HEK293 (cell line): ENCODE measurements at regions not wholly inside any gene's neighbourhood (a gene's known extent, or its start where the extent isn't known, plus 50 kb on each side); places are given as distances from the start of the nearest gene placed in this dataset.

Experiments
- CTCF ChIA-PET: fragments of 350-600 bp; formaldehyde crosslinking; extraction: SDS; loops from one replicate; lab custom pipeline; 2021; ENCODE audit warnings: antibody characterized with exemption; lab: Yijun Ruan, JAX
- POLR2A ChIA-PET: fragments of 300-600 bp; formaldehyde crosslinking; extraction: SDS; loops from one replicate; lab custom pipeline; 2020; ENCODE audit warnings: antibody characterized with exemption, inconsistent platforms; lab: Yijun Ruan, JAX
- H3K27ac ChIP-seq: fragments of 200-500 bp; sonication (Bioruptor generic); 2 replicates; pipeline ENCODE4 v1.5.1; 2014; ENCODE audit warnings: low read depth, low read length, control low read depth, inconsistent platforms; ENCODE audit errors: extremely low read depth
- H3K36me3 ChIP-seq, 2 experiments: fragments of 200-500 bp in 1 of 2; sonication (Bioruptor generic) in 1 of 2; 1 replicate in 1 of 2; 2 replicates in 1 of 2; pipeline ENCODE4 v1.5.1; 2014 to 2017; ENCODE audit warnings: inconsistent platforms in 2 of 2, low read length in 2 of 2; ENCODE audit not compliant: control insufficient read depth in 2 of 2, insufficient read depth in 1 of 2
- H3K4me1 ChIP-seq: fragments of 200-500 bp; sonication (Bioruptor generic); 2 replicates; pipeline ENCODE4 v1.5.1; 2014; ENCODE audit warnings: mild to moderate bottlenecking, low read length, inconsistent platforms; ENCODE audit not compliant: control insufficient read depth, insufficient read depth
- H3K4me3 ChIP-seq: 2 replicates; pipeline ENCODE4 v1.5.1; 2011; ENCODE audit warnings: low read depth, mild to moderate bottlenecking, control low read depth, low read length, moderate library complexity
- H3K9me3 ChIP-seq: fragments of 200-500 bp; sonication (Bioruptor generic); 2 replicates; pipeline ENCODE4 v1.5.1; 2014; ENCODE audit warnings: low read depth, low read length, inconsistent platforms; ENCODE audit not compliant: control insufficient read depth, insufficient read depth
- MEIS1 ChIP-seq: sonication (generic); formaldehyde crosslinking; IDR thresholded peaks from 2 replicates; pipeline ENCODE4 v1.8.1; 2022; ENCODE audit warnings: missing genetic modification reagents, mild to moderate bottlenecking, borderline replicate concordance
- OVOL3 ChIP-seq: fragments of 450-650 bp; formaldehyde crosslinking; IDR thresholded peaks from 2 replicates; pipeline ENCODE4 v1.5.1; 2016; ENCODE audit warnings: missing biosample characterization, missing genetic modification characterization
- SP7 ChIP-seq: fragments of 450-650 bp; formaldehyde crosslinking; IDR thresholded peaks from 2 replicates; pipeline ENCODE4 v1.5.1; 2016; ENCODE audit warnings: missing biosample characterization, missing genetic modification characterization
- WT1 ChIP-seq: fragments of 450-650 bp; formaldehyde crosslinking; IDR thresholded peaks from 2 replicates; pipeline ENCODE4 v1.5.1; 2016; ENCODE audit warnings: missing biosample characterization, missing genetic modification characterization
- ZBTB1 ChIP-seq: fragments of 450-650 bp; formaldehyde crosslinking; IDR thresholded peaks from 2 replicates; pipeline ENCODE4 v1.5.1; 2016; ENCODE audit warnings: missing biosample characterization, missing genetic modification characterization
- ZBTB49 ChIP-seq: fragments of 450-650 bp; formaldehyde crosslinking; IDR thresholded peaks from 2 replicates; pipeline ENCODE4 v1.5.1; 2016; ENCODE audit warnings: missing biosample characterization, missing genetic modification characterization, low read depth
- ZBTB7A ChIP-seq: fragments of 450-650 bp; formaldehyde crosslinking; IDR thresholded peaks from 2 replicates; pipeline ENCODE4 v1.5.1; 2016; ENCODE audit warnings: low read depth, missing biosample characterization, missing genetic modification characterization
- ZFP37 ChIP-seq: fragments of 450-650 bp; formaldehyde crosslinking; IDR thresholded peaks from 2 replicates; pipeline ENCODE4 v1.5.1; 2016; ENCODE audit warnings: missing biosample characterization, missing genetic modification characterization
- ZFP69B ChIP-seq: fragments of 450-650 bp; formaldehyde crosslinking; IDR thresholded peaks from 2 replicates; pipeline ENCODE4 v1.5.1; 2016; ENCODE audit warnings: missing biosample characterization, missing genetic modification characterization
- ZNF366 ChIP-seq: fragments of 450-650 bp; formaldehyde crosslinking; conservative IDR thresholded peaks from 2 replicates; pipeline ENCODE4 v1.5.1; 2016; ENCODE audit warnings: missing biosample characterization, missing genetic modification characterization
- ZNF416 ChIP-seq: fragments of 450-650 bp; formaldehyde crosslinking; IDR thresholded peaks from 2 replicates; pipeline ENCODE4 v1.5.1; 2016; ENCODE audit warnings: missing biosample characterization, missing genetic modification characterization
- ZNF433 ChIP-seq: fragments of 450-650 bp; formaldehyde crosslinking; IDR thresholded peaks from 2 replicates; pipeline ENCODE4 v1.5.1; 2016; ENCODE audit warnings: missing biosample characterization, missing genetic modification characterization, low read depth
- ZNF501 ChIP-seq: fragments of 450-650 bp; formaldehyde crosslinking; IDR thresholded peaks from 2 replicates; pipeline ENCODE4 v1.5.1; 2016; ENCODE audit warnings: missing biosample characterization, missing genetic modification characterization
- ZNF560 ChIP-seq: fragments of 450-650 bp; formaldehyde crosslinking; IDR thresholded peaks from 2 replicates; pipeline ENCODE4 v1.5.1; 2017; ENCODE audit warnings: missing biosample characterization, missing genetic modification characterization, borderline replicate concordance
- ZNF585B ChIP-seq: fragments of 450-650 bp; formaldehyde crosslinking; IDR thresholded peaks from 2 replicates; pipeline ENCODE4 v1.5.1; 2016; ENCODE audit warnings: missing biosample characterization, missing genetic modification characterization
- ZNF596 ChIP-seq: fragments of 450-650 bp; IDR thresholded peaks from 2 replicates; pipeline ENCODE4 v1.5.0; 2018; ENCODE audit warnings: missing biosample characterization, mild to moderate bottlenecking, missing genetic modification characterization, moderate library complexity
- ZNF610 ChIP-seq: fragments of 450-650 bp; formaldehyde crosslinking; IDR thresholded peaks from 2 replicates; pipeline ENCODE4 v1.5.1; 2016; ENCODE audit warnings: missing biosample characterization, missing genetic modification characterization, borderline replicate concordance
- ZNF621 ChIP-seq: fragments of 450-650 bp; formaldehyde crosslinking; IDR thresholded peaks from 2 replicates; pipeline ENCODE4 v1.5.1; 2017; ENCODE audit warnings: missing biosample characterization, missing genetic modification characterization
- ZNF658 ChIP-seq: fragments of 450-650 bp; formaldehyde crosslinking; IDR thresholded peaks from 2 replicates; pipeline ENCODE4; 2016; ENCODE audit warnings: missing biosample characterization, missing genetic modification characterization
- ZNF660 ChIP-seq: fragments of 450-650 bp; IDR thresholded peaks from 2 replicates; pipeline ENCODE4 v1.5.1; 2018; ENCODE audit warnings: missing biosample characterization, mild to moderate bottlenecking, missing genetic modification characterization
- ZNF670 ChIP-seq: fragments of 450-650 bp; formaldehyde crosslinking; IDR thresholded peaks from 2 replicates; pipeline ENCODE4 v1.5.1; 2016; ENCODE audit warnings: missing biosample characterization, missing genetic modification characterization, low read depth
- ZNF677 ChIP-seq: fragments of 450-650 bp; IDR thresholded peaks from 2 replicates; pipeline ENCODE4 v1.5.0; 2018; ENCODE audit warnings: missing biosample characterization, mild to moderate bottlenecking, missing genetic modification characterization, moderate library complexity
- ZNF707 ChIP-seq: fragments of 450-650 bp; formaldehyde crosslinking; IDR thresholded peaks from 2 replicates; pipeline ENCODE4 v1.5.1; 2016; ENCODE audit warnings: missing biosample characterization, missing genetic modification characterization
- ZNF777 ChIP-seq: fragments of 450-650 bp; formaldehyde crosslinking; IDR thresholded peaks from 2 replicates; pipeline ENCODE4 v1.5.1; 2017; ENCODE audit warnings: missing biosample characterization, missing genetic modification characterization, borderline replicate concordance
- ZNF785 ChIP-seq: fragments of 450-650 bp; formaldehyde crosslinking; IDR thresholded peaks from 2 replicates; pipeline ENCODE4 v1.5.1; 2016; ENCODE audit warnings: missing biosample characterization, missing genetic modification characterization
- TF ChIP-seq, protein P1 (sequence below): fragments of 450-650 bp; formaldehyde crosslinking; conservative IDR thresholded peaks from 2 replicates; pipeline ENCODE4 v1.5.1; 2016; ENCODE audit warnings: low read depth, missing biosample characterization, missing genetic modification characterization
- TF ChIP-seq, protein P2 (sequence below): fragments of 450-650 bp; formaldehyde crosslinking; IDR thresholded peaks from 2 replicates; pipeline ENCODE4; 2016; ENCODE audit warnings: missing biosample characterization, missing genetic modification characterization

GRCh38 chr6:103995571-103995970 is 864.1 kb downstream of the HACE1 start:
- no peak for TF ChIP-seq ZNF670 (tag by site-specific recombination)
- TF ChIP-seq WT1 (tag by site-specific recombination), result no peak
- TF ChIP-seq ZFP69B, result no peak
- no peak for TF ChIP-seq MEIS1 (CRISPR knock-in tag)
- TF ChIP-seq, protein P1, sequence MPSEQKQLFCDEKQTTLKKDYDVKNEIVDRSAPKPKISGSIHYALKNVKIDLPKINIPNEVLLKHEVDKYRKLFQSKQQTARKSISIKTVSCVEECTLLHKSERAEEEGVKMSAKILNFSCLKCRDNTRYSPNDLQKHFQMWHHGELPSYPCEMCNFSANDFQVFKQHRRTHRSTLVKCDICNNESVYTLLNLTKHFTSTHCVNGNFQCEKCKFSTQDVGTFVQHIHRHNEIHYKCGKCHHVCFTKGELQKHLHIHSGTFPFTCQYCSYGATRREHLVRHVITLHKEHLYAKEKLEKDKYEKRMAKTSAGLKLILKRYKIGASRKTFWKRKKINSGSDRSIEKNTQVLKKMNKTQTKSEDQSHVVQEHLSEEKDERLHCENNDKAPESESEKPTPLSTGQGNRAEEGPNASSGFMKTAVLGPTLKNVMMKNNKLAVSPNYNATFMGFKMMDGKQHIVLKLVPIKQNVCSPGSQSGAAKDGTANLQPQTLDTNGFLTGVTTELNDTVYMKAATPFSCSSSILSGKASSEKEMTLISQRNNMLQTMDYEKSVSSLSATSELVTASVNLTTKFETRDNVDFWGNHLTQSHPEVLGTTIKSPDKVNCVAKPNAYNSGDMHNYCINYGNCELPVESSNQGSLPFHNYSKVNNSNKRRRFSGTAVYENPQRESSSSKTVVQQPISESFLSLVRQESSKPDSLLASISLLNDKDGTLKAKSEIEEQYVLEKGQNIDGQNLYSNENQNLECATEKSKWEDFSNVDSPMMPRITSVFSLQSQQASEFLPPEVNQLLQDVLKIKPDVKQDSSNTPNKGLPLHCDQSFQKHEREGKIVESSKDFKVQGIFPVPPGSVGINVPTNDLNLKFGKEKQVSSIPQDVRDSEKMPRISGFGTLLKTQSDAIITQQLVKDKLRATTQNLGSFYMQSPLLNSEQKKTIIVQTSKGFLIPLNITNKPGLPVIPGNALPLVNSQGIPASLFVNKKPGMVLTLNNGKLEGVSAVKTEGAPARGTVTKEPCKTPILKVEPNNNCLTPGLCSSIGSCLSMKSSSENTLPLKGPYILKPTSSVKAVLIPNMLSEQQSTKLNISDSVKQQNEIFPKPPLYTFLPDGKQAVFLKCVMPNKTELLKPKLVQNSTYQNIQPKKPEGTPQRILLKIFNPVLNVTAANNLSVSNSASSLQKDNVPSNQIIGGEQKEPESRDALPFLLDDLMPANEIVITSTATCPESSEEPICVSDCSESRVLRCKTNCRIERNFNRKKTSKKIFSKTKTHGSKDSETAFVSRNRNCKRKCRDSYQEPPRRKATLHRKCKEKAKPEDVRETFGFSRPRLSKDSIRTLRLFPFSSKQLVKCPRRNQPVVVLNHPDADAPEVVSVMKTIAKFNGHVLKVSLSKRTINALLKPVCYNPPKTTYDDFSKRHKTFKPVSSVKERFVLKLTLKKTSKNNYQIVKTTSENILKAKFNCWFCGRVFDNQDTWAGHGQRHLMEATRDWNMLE (tag by site-specific recombination), result no peak
- TF ChIP-seq ZNF416, result no peak
- TF ChIP-seq ZNF433 (tag by site-specific recombination), result no peak
- TF ChIP-seq ZNF707 (tag by site-specific recombination), result no peak
- TF ChIP-seq ZNF660 (tag by site-specific recombination), result no peak
- no peak for TF ChIP-seq ZNF585B (tag by site-specific recombination)
- TF ChIP-seq ZNF610, result no peak
- TF ChIP-seq, protein P2, sequence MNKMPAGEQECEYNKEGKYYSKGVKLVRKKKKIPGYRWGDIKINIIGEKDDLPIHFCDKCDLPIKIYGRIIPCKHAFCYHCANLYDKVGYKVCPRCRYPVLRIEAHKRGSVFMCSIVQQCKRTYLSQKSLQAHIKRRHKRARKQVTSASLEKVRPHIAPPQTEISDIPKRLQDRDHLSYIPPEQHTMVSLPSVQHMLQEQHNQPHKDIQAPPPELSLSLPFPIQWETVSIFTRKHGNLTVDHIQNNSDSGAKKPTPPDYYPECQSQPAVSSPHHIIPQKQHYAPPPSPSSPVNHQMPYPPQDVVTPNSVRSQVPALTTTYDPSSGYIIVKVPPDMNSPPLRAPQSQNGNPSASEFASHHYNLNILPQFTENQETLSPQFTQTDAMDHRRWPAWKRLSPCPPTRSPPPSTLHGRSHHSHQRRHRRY (tag by site-specific recombination), result no peak
- no peak for TF ChIP-seq ZNF677 (tag by site-specific recombination)
- no peak for TF ChIP-seq ZNF366 (tag by site-specific recombination)
- TF ChIP-seq SP7 (tag by site-specific recombination), result no peak
- TF ChIP-seq, all 188 proteins: peak for 0
- Histone ChIP-seq H3K4me3 (no peak overlapping the region), H3K27ac (no peak overlapping the region), H3K36me3 (no peaks in the 10 kb centered on the region), H3K4me1 (no peaks in the 10 kb centered on the region), H3K9me3 (no peaks in the 10 kb centered on the region)
- POLR2A ChIA-PET, result no interaction called here
- CTCF ChIA-PET, result no interaction called here

DNA sequence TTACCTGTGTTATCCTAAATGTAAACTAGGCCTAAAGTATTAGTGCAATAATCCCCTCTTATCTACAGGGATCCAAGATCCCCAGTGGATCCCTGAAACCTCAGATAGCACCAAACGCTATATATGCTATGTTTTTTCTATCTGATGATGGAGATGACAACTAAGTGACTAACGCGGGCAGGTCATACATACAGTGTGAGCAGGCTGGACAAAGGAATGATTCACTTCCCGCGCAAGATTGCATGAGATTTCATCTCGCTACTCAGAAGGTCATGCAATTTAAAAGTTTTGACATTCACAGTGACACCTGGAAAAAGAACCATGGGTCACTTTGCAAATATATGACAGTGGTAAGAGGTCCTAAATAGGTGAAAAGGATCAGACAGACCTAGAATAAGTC is 875.9 kb downstream of the HACE1 start:
- no peaks in the 10 kb centered on the region for H3K36me3 ChIP-seq
- TF ChIP-seq ZBTB1 (tag by site-specific recombination) (no peak), ZNF621 (tag by site-specific recombination) (no peak), ZNF596 (no peak), ZNF658 (tag by site-specific recombination) (no peak), ZNF501 (tag by site-specific recombination) (no peak), OVOL3 (tag by site-specific recombination) (no peak), ZFP37 (tag by site-specific recombination) (no peak), ZNF785 (tag by site-specific recombination) (no peak), ZNF660 (tag by site-specific recombination) (no peak), ZBTB49 (tag by site-specific recombination) (no peak), ZNF560 (tag by site-specific recombination) (no peak), ZNF677 (tag by site-specific recombination) (no peak), ZBTB7A (no peak), ZNF416 (no peak), ZNF777 (tag by site-specific recombination) (no peak)
- H3K4me3 ChIP-seq, result no peak overlapping the region
- no peaks in the 10 kb centered on the region for H3K4me1 ChIP-seq
- CTCF ChIA-PET, result no interaction called here
- POLR2A ChIA-PET, result no interaction called here
- no peak overlapping the region for H3K27ac ChIP-seq
- H3K9me3 ChIP-seq, result no peaks in the 10 kb centered on the region
